ENCODE measurements at regions not wholly inside any gene's neighbourhood (a gene's known extent, or its start where the extent isn't known, plus 50 kb on each side); places are given as distances from the start of the nearest gene placed in this dataset.
"Not testable (repeated sequence)": the region's sequence is repeated elsewhere in the genome, so short reads cannot be mapped to it uniquely, and the experiment has no call there.

DNA sequence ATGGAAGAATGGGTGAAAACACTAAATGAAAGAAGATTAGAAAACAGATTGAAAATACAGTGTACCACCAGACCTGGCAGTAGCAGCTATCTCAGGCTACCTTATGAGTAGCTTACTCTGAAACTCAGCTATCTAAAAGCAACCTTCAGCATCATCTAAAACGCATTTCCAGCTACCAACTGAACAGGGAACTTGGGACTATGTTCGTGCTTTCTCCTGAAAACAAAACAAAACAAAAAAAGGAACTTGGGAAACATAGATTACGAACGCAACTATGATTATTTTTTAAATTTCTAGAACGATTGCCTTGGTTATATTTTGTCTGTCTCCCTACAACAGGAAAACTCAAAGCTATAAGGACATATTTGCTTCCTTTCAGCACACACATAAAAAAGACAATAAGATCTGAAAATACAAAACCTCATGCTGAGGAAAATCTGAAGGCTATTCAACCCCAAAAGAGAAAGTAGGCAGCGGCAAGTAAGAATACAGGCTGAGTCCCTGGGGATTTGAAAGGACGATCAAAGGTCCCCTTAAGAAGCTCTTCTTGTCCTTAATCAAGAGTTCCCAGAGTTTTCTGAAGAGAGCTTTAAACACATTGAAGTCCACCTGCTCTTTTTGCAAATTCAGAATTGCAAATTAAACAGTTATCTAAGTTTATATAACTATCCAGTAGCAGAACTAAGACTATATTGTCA, 53.4 kb downstream of the OR2K2 start:
- no peak for DNase-seq

- no peak for DNase-seq
These were observed 55.3 kb downstream of the OR2K2 start for GRCh38 chr9:111274737-111275136.

GRCh38 chr9:111272581-111272980, 57.4 kb downstream of the OR2K2 start:
- no peak for DNase-seq

DNA sequence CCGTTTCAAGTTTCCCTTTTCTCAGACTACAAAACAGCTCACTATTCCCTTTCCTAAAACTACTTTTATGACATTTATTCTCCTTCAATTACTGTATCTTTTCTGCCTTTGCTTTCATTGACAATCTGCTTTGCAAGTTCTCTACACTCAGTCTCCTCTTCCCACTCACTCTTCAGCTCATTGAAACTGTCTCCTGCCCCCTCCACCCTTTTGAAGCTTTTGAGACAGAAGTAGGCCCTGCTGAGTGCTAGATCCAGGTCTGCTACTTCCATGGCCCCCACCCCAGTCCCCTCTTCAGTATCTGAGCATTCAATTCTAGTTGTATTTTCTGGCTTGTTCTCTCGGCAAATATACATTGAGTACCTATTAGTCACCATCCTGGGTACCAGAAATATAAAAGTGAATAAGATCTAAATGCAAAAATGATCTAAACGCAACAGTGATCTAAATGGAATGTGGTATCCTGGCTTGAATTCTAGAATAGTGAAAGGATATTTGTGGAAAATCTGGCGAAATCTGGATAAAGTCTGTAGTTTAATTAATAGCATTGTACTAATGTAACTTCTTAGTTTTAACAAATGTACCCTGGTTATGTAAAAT, 58.4 kb downstream of the OR2K2 start:
- DNase-seq = no peak

- no peak for DNase-seq
These were observed 59.0 kb downstream of the OR2K2 start for GRCh38 chr9:111271047-111271446.

DNA sequence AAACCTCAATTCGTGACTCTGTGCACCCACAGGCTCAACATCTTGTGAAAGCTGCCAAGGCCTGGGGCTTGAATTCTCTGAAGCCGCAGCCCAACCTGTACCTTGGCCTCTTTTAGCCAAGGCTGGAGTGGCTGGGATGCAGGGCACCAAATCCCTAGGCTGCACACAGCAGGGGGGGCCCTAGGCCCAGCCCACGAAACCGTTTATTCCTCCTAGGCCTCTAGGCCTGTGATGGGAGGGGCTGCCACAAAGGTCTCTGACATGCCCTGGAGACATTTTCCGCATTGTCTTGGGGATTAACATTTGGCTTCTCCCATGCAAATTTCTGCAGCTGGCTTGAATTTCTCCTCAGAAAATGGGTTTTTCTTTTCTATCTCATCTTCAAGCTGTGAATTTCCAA, 64.0 kb downstream of the OR2K2 start:
- not testable (repeated sequence) for DNase-seq

GRCh38 chr9:111263116-111263515, 66.9 kb downstream of the OR2K2 start:
- DNase-seq = no peak

DNA sequence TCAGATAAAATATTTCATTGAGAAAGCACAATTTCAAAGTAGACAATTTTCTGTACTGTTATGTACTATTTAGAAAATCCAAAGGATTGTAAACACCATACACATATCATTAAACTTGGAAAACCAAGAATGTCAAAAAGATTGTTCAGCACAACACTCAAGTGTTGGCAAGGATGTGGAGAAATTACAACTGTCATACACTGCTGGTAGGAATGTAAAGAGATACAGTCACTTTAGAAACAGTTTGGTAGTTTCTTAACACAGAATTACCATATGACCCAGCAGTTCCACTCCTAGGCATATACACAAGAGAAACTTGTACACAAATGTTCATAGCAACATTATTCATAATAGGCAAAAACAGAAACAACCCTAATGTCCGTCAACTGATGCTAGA, 71.2 kb downstream of the OR2K2 start:
- DNase-seq = no peak

- DNase-seq = no peak
These were observed 71.7 kb downstream of the OR2K2 start for GRCh38 chr9:111258209-111258874.

DNA sequence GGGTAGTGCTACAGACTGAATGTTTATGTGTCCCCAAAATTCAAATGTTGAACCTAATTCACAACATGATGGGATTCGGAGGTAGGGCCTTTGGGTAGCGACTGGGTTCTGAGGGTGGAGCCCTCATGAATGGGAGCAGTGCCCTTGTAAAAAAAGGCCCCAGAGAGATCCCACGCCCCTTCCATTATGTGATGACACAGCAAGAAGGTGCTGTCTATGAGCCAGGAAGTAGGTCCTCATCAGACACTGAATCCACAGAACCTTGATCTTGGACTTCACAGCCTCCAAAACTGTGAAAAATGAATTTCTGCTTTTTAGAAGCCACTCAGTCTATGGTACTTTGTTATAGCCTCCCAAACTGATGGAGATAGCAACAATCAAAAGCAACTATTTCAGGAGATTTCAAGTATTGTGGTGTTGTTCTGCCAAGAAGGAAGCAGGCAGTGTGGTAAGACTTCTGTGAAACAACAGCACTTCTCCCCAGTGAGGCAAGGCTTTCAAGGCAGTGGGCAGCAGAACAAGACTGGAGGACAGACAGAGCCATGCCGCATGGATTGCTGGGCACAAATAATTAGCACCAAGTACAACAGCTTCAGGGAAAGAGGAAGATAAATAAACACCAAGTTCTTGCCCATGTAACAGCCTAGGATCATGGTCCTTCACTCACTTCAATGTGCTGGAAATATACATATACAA, 76.1 kb downstream of the OR2K2 start:
- DNase-seq = no peak

DNA sequence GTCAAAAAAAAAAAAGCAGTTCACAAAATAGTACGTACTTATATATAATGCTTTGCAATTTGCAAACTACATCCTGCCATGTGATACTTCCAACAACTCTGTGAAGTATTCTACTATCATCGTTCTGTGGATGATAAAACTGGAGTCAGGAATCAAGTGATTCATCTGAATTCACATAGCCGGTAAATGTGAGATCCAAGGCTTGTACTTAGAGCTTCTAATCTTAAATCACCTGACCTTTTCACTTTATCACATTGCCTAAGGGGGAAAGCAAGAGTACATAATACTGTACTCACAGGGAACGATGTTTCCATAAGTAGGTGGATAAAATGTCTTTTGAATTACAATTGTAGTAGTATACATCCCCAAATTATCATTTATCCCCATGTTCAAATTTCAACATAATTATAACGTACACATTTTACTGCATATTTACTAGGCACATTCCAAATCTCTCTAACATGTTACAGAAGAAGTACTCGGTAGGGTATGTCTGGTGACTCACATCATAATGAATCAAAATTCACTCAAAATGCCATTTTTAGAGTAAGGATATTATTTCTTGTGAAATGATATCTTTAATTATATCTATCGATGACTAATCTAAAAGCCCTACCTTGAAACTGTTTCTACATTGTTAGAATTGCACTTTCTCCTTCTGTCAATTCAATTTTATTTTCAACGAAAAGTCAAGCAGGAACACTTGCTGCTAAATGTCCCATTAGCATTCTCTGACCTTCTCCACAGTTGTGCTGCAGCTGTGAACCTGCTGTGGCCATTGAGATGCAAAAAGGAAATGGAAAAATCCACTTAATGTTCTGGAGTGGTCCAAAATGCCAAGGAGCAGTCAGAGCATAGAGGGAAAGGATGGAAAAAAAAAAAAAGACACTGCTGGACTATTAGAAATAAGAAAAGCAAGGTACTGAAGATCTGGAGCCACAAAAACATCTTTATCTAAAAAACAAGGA, 78.9 kb downstream of the OR2K2 start:
- DNase-seq = no peak

- no peak for DNase-seq
These were observed 92.6 kb downstream of the OR2K2 start for GRCh38 chr9:111237447-111237846.

GRCh38 chr9:111236332-111236731, 93.7 kb downstream of the OR2K2 start:
- no peak for DNase-seq

GRCh38 chr9:111233963-111234362, 96.1 kb downstream of the OR2K2 start:
- DNase-seq = no peak

GRCh38 chr9:111232997-111233790, 96.8 kb downstream of the OR2K2 start:
- DNase-seq = no peak

DNA sequence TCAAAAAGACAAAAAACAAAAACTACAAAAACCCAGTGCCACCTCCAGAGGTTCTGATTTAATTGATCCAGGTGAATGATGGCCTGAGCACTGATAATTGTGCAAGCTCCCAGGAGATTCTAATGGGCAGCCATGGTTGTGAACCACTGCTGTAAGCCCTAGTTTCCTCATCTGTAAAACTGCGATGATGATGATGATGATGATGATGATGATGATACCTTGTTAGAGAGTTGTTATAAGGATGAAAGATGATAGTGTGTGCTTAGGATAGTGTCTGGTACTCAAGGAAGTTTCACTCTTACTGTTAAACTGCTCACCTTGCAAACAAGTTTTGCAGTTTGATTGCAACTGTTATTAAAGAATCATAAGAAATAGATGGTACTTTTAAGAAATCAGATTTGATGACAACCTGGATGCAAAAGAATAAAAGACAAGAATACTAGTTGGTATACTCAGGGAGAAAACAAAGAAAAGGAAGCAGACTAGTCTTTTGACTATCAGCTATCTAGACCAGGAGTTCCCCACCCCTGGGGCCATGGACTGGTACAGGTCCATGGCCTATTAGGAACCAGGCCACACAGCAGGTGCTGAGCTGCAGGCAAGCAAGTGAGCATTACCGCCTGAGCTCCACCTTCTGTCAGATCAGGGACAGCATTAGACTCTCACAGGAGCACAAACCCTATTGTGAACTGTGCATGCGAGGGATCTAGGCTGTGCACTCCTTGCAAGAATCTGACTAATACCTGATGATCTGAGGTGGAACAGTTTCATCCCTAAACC, 98.0 kb downstream of the OR2K2 start:
- no peak for DNase-seq

- no peak for DNase-seq
These were observed 107.3 kb downstream of the OR2K2 start for GRCh38 chr9:111222757-111223156.

DNA sequence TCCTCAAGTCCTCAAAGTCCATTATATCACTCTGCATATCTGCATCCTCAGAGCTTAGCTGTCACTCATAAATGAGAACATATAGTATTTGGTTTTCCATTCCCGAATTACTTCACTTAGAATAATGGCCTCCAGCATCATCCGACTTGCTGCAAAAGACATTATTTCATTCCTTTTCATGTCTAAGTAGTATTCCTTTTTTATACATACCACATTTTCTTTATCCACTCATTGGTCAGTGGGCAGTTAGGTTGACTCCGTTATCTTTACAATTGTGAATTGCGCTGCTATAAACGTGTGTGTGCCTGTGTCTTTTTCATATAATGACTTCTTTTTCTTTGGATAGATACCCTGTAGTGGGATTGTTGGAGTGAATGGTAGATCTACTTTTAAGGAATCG, 117.2 kb downstream of the OR2K2 start:
- no peak for DNase-seq

DNA sequence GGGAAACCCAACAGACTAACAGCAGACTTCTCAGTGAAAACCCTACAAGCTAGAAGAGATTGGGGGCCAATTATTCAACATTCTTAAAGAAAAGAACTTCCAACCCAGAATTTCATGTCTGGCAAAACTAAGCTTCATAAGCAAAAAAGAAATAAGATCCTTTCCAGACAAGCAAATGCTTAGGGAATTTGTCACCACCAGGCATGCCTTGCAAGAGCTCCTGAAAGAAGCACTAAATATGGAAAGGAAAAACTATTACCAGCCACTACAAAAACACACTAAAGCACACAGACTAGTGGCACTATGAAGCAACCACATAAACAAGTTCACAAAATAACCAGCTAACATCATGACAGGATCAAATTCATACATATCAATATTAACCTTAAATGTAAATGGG, 131.1 kb downstream of the OR2K2 start:
- DNase-seq = no peak

GRCh38 chr9:111197256-111197655, 132.8 kb downstream of the OR2K2 start:
- no peak for DNase-seq

DNA sequence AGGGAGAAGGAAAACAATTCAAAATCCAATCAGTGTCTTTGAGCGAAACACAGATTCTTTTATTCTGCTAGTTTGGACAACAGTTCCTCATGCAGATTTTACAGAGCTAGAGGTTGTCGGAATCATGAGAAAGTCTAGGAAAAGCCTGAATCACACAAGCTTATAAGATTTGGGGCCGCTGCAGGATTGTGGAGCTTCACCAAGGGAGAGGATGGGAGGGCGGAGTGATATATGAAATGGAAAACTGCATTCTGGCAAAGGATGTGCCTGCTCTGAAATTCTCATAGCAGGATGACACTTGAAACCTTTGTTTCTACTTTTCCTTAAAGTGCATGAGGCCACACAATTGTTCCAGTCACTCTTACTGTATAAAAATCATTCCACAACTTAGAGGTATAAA, 134.3 kb downstream of the OR2K2 start:
- no peak for DNase-seq

Measured in CD4-positive, alpha-beta T cell treated with Interleukin-10 for 1 hour (primary cell).